ENCODE measurements at regions not wholly inside any gene's neighbourhood (a gene's known extent, or its start where the extent isn't known, plus 50 kb on each side); places are given as distances from the start of the nearest gene placed in this dataset.

DNA sequence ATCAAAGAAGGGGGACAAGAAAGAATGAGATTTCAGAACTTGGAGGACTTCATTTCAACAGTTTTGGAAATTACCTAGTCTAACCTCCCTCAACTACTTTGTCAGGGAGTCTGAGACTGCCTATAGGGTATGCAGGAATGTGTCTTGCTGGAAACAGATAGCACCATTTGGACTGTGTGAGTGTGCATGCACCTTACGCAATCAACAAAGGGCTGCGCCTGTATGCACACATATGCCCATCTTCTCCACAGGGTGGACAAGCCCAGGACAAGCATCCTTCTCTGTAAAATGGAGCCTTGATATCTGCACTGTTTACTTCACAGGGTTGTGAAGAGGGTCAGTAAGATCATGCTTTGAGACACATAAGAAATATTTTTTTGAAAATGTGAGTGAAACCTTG, 305.7 kb upstream of the ASIC2 start:
- Mint-ChIP-seq H3K4me1 (ENCODE audit: low read depth) (no peaks in the 10 kb centered on the region), H3K4me3 (no peak overlapping the region), H3K27me3 (peaks cover 2% of the 10 kb centered on the region), H3K9me3 (no peaks in the 10 kb centered on the region), H3K36me3 (no peaks in the 10 kb centered on the region), H3K27ac (no peak overlapping the region)
- no peak for DNase-seq
- ChIA-PET POLR2A (no interaction called here), CTCF (no interaction called here)
- intact Hi-C loops (cut with micrococcal nuclease): no loop called here

DNA sequence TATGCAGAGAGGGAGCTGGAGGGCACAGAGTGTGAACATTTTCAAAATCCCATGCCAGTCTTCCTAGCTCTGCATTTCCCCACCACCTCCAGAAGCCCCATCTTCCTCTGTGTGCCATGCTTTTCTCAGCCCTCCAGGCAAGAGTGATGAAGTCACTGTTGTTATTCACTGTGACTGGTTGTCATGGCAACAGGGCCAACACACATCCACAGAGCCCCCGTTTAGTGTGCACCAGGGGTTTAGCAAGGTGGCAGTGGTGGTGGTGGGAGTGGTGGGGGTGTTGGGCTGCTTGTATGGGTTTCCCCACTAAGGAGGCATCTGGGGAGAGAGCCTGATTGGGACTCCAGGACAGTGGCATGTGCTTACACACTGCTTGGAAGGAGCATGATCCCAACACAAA, 309.9 kb upstream of the ASIC2 start:
- no peaks in the 10 kb centered on the region for H3K4me1 Mint-ChIP-seq (ENCODE audit: low read depth)
- no peaks in the 10 kb centered on the region for H3K36me3 Mint-ChIP-seq
- no peak overlapping the region for H3K4me3 Mint-ChIP-seq
- no peak overlapping the region for H3K27ac Mint-ChIP-seq
- H3K9me3 Mint-ChIP-seq: no peaks in the 10 kb centered on the region
- no peaks in the 10 kb centered on the region for H3K27me3 Mint-ChIP-seq
- DNase-seq: peak; percentile 8
- intact Hi-C loops (cut with micrococcal nuclease): no loop called here
- CTCF ChIA-PET: no interaction called here
- POLR2A ChIA-PET: no interaction called here

DNA sequence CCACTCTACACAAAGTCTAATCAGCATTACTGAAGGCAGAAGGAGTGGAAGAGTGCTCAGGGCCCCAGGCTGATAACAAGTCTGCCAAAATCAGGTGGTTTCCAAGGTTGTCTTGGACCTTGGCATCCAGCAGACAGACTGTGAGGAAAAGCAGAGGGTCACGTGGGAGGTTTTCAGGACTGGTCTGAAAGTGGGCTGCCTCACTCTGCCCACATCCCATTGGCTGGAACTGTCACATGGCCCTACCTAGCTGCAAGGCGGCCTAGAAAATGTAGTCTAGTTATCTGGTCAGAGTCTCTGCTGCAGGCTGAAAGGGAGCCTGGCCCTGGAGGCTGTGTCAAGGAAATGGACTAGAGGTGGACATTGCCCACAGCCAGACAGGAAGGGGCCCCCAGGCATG, 310.7 kb upstream of the ASIC2 start:
- no peaks in the 10 kb centered on the region for H3K9me3 Mint-ChIP-seq
- H3K4me3 Mint-ChIP-seq: no peak overlapping the region
- POLR2A ChIA-PET: no interaction called here
- no peak for DNase-seq
- CTCF ChIA-PET: no interaction called here
- no peaks in the 10 kb centered on the region for H3K27me3 Mint-ChIP-seq
- H3K36me3 Mint-ChIP-seq: no peaks in the 10 kb centered on the region
- intact Hi-C loops (cut with micrococcal nuclease): no loop called here
- no peak overlapping the region for H3K27ac Mint-ChIP-seq
- no peaks in the 10 kb centered on the region for H3K4me1 Mint-ChIP-seq (ENCODE audit: low read depth)

- Mint-ChIP-seq H3K4me3 (no peak overlapping the region), H3K27me3 (peaks cover 6% of the 10 kb centered on the region), H3K4me1 (ENCODE audit: low read depth) (no peaks in the 10 kb centered on the region), H3K9me3 (peaks cover 4% of the 10 kb centered on the region), H3K36me3 (no peaks in the 10 kb centered on the region), H3K27ac (no peak overlapping the region)
- no peak for DNase-seq
- intact Hi-C loops (cut with micrococcal nuclease): no loop called here
- ChIA-PET CTCF (no interaction called here), POLR2A (no interaction called here)
These were observed 318.4 kb upstream of the ASIC2 start for GRCh38 chr17:33611532-33611931.

DNA sequence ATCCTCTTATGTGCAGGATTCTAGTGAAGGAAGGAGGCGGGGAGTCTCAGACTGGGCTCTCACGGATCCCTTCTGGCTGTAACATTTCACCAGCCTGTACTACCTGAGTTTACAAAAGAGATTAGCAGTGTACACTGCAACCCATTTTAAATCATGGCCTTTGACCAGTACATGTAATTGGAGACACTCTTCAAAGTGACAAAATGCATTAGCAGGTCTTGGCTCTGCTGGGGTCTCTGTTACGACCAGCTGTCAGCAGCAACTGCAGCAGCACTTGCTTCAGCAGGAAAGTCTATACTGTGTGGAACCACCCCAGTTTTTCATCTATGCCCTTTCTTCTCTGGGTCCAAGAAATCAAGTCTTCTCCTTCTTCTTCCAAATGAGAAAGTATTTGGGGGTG, 322.8 kb upstream of the ASIC2 start:
- intact Hi-C loops (cut with micrococcal nuclease): no loop called here
- Mint-ChIP-seq H3K27ac (no peak overlapping the region), H3K27me3 (peaks cover 9% of the 10 kb centered on the region), H3K4me1 (ENCODE audit: low read depth) (no peaks in the 10 kb centered on the region), H3K4me3 (no peak overlapping the region), H3K9me3 (peaks cover 4% of the 10 kb centered on the region), H3K36me3 (no peaks in the 10 kb centered on the region)
- DNase-seq: no peak
- ChIA-PET POLR2A (no interaction called here), CTCF (no interaction called here)

GRCh38 chr17:33623841-33624240, 330.7 kb upstream of the ASIC2 start:
- H3K4me3 Mint-ChIP-seq: no peak overlapping the region
- peaks cover 8% of the 10 kb centered on the region for H3K27me3 Mint-ChIP-seq
- POLR2A ChIA-PET: no interaction called here

DNA sequence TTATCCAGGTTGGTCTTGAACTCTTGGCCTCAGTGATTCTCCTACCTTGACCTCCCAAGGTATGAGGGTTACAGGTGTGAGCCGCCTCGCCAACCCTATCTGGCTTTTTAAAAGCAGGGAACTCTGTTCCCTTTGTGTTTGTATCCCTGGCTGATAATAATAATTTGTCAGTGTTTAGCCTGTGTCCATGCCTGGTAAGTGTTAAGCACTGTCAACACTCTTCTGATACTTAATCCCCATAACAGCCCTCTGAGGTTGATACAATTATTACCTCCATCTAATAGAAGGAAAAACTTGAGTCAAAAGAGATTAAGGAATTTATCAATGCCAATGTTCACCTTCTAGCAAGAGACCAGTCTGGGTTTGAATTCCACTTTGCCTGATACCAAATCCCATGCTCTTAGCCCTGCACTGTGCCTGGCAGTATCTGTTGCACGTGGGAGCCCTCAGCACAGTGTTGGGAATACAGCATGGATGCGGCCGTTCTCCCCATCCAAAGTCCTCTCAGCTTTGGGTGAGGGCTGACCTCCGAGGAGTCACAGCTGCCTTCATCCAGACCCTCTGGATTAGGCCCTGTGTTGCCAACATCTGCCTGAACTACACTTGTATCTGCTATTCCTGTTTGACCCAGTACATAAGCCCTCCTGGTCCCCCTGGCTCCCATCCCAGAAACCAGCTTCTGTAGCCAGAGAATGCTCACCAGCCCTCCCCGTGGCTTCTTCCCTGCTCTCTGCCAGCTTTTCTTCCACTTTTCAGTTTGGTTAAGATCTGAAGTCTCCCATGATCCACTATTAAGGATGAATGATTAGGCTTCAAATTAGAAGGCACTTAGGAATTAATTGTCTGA, 335.6 kb upstream of the ASIC2 start:
- peaks cover 14% of the 10 kb centered on the region for H3K9me3 Mint-ChIP-seq
- ChIA-PET CTCF (no interaction called here), POLR2A (no interaction called here)

More at GRCh38 chr17:33623841-33624240, 330.7 kb upstream of the ASIC2 start:
- Mint-ChIP-seq H3K27ac (no peak overlapping the region), H3K36me3 (no peaks in the 10 kb centered on the region), H3K9me3 (no peaks in the 10 kb centered on the region), H3K4me1 (ENCODE audit: low read depth) (no peaks in the 10 kb centered on the region)
- no peak for DNase-seq
- intact Hi-C loops (cut with micrococcal nuclease): no loop called here
- CTCF ChIA-PET: no interaction called here

DNA sequence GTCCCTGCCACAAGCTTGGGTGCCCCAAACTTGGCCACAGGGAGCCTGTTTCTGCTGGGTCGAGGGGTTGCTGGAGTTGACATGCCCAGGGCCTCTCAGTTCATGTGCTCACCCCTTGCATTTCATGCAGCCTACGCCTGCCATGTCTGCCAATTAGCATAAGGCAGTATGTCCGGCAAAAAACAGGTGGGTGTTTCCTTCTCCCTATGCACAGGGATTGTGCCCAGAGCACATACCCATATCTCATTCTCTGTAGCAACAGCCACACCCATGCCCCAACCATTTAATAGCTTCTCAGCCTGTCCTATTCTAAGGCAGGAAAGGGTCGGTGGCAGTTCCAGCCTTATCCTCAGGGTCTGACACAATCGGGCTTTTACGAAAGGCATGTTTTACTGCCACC, 340.4 kb upstream of the ASIC2 start:
- no peaks in the 10 kb centered on the region for H3K36me3 Mint-ChIP-seq
- H3K9me3 Mint-ChIP-seq: peaks cover 26% of the 10 kb centered on the region
- peaks cover 11% of the 10 kb centered on the region for H3K4me1 Mint-ChIP-seq (ENCODE audit: low read depth)
- intact Hi-C loops (cut with micrococcal nuclease): no loop called here
- POLR2A ChIA-PET: no interaction called here
- DNase-seq: no peak
- no peak overlapping the region for H3K4me3 Mint-ChIP-seq
- peaks cover 8% of the 10 kb centered on the region for H3K27me3 Mint-ChIP-seq
- H3K27ac Mint-ChIP-seq: no peak overlapping the region
- CTCF ChIA-PET: no interaction called here

More for the DNA sequence above, 335.6 kb upstream of the ASIC2 start:
- no peak for DNase-seq
- no peak overlapping the region for H3K4me3 Mint-ChIP-seq
- intact Hi-C loops (cut with micrococcal nuclease): no loop called here
- no peaks in the 10 kb centered on the region for H3K36me3 Mint-ChIP-seq
- peaks cover 8% of the 10 kb centered on the region for H3K27me3 Mint-ChIP-seq
- no peaks in the 10 kb centered on the region for H3K4me1 Mint-ChIP-seq (ENCODE audit: low read depth)
- no peak overlapping the region for H3K27ac Mint-ChIP-seq

DNA sequence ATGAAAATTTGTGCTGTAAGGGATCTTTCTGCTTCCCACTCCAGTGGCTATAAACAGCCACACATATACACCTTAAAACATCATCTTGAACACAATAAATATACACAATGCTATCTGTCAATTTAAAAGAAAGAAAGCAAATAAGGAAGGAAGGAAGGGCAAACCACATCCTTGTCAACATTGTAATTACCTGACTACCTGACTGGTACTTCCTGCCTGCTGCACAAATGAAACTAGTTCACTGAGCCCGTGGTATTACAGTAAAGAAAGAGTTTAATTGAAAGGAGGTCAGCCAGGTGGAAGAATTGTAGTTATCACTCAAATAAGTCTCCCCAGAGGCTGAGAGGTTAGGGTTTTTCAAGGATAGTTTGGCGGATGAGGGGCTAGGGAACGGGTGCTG, 344.4 kb upstream of the ASIC2 start:
- no peak for DNase-seq
- intact Hi-C loops (cut with micrococcal nuclease): no loop called here
- H3K4me1 Mint-ChIP-seq (ENCODE audit: low read depth): peaks cover 11% of the 10 kb centered on the region
- no peaks in the 10 kb centered on the region for H3K36me3 Mint-ChIP-seq
- H3K9me3 Mint-ChIP-seq: peaks cover 16% of the 10 kb centered on the region
- H3K4me3 Mint-ChIP-seq: no peak overlapping the region
- ChIA-PET POLR2A (no interaction called here), CTCF (no interaction called here)
- H3K27me3 Mint-ChIP-seq: no peaks in the 10 kb centered on the region
- H3K27ac Mint-ChIP-seq: no peak overlapping the region

GRCh38 chr17:33639103-33639880, 346.2 kb upstream of the ASIC2 start:
- Mint-ChIP-seq H3K4me1 (ENCODE audit: low read depth) (peaks cover 11% of the 10 kb centered on the region), H3K27me3 (no peaks in the 10 kb centered on the region), H3K9me3 (peaks cover 16% of the 10 kb centered on the region), H3K27ac (no peak overlapping the region), H3K4me3 (no peak overlapping the region), H3K36me3 (no peaks in the 10 kb centered on the region)
- no peak for DNase-seq
- CTCF ChIA-PET: no interaction called here
- intact Hi-C loops (cut with micrococcal nuclease): no loop called here
- POLR2A ChIA-PET: no interaction called here

- DNase-seq: no peak
- Mint-ChIP-seq H3K27ac (no peak overlapping the region), H3K36me3 (no peaks in the 10 kb centered on the region), H3K4me3 (no peak overlapping the region), H3K27me3 (peaks cover under 1% of the 10 kb centered on the region), H3K4me1 (ENCODE audit: low read depth) (peaks cover 11% of the 10 kb centered on the region), H3K9me3 (peaks cover 16% of the 10 kb centered on the region)
- ChIA-PET POLR2A (no interaction called here), CTCF (interaction anchor here (0.9 kb wide), 1 partner anchor 36 kb away, joined by 3 read pairs; no protein-coding TSS in a partner anchor)
- intact Hi-C loops (cut with micrococcal nuclease): no loop called here
These were observed 347.5 kb upstream of the ASIC2 start for GRCh38 chr17:33640629-33641028.

GRCh38 chr17:33642002-33642401, 348.9 kb upstream of the ASIC2 start:
- Mint-ChIP-seq H3K4me3 (no peak overlapping the region), H3K27ac (no peak overlapping the region), H3K36me3 (no peaks in the 10 kb centered on the region), H3K27me3 (peaks cover 10% of the 10 kb centered on the region), H3K4me1 (ENCODE audit: low read depth) (peaks cover 9% of the 10 kb centered on the region), H3K9me3 (peaks cover 13% of the 10 kb centered on the region)
- ChIA-PET CTCF (no interaction called here), POLR2A (no interaction called here)
- no peak for DNase-seq
- intact Hi-C loops (cut with micrococcal nuclease): no loop called here

DNA sequence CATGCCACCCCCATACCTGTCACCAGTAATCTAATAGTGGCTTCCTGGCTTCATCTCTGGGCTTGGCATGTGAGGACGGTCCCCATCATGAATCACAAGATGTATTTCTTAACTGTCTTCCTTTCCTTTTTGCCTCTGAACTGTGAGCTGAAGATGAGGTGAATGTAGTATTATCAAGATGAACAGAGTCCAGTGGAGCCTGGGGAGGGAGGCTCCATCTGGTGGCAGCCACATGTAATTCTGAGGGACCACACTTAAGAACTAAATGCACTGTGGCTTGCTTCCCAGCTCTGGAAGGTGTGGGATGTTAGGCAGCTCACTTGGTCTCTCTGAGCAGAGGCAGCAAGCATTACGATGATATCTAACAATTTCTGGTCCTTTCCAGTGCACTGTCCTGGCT, 354.9 kb upstream of the ASIC2 start:
- CTCF ChIA-PET: no interaction called here
- Mint-ChIP-seq H3K9me3 (no peaks in the 10 kb centered on the region), H3K4me3 (no peak overlapping the region), H3K4me1 (ENCODE audit: low read depth) (no peaks in the 10 kb centered on the region), H3K27me3 (peaks cover 17% of the 10 kb centered on the region), H3K36me3 (no peaks in the 10 kb centered on the region), H3K27ac (no peak overlapping the region)
- POLR2A ChIA-PET: no interaction called here
- DNase-seq: no peak
- intact Hi-C loops (cut with micrococcal nuclease): no loop called here

All from activated CD4-positive, alpha-beta memory T cell treated with anti-CD3 and anti-CD28 coated beads for 36 hours (primary cell).